Uterus (tissue), 3 donors: ENCODE measurements at regions not wholly inside any gene's neighbourhood (a gene's known extent, or its start where the extent isn't known, plus 50 kb on each side); places are given as distances from the start of the nearest gene placed in this dataset.
"Not testable (repeated sequence)": the region's sequence is repeated elsewhere in the genome, so short reads cannot be mapped to it uniquely, and the experiment has no call there.

Experiments
- DNase-seq, 2 donors: peaks; one replicate each; pipeline ENCODE4 v3.0.0-alpha.2; 2019 to 2020
- H3K27ac ChIP-seq, 2 donors: fragments of 200-600 bp; sonication (generic); 1 replicate in 1 of 2; 2 replicates in 1 of 2; pipeline ENCODE4 v1.5.1; 2016 to 2018
- H3K27me3 ChIP-seq, 2 donors: fragments of 200-600 bp; sonication (generic); one replicate each; pipeline ENCODE4 v1.5.1; 2018 to 2019; ENCODE audit warnings: control low read depth in 1 of 2
- H3K36me3 ChIP-seq, 2 donors: fragments of 200-600 bp; sonication (generic); one replicate each; pipeline ENCODE4 v1.5.1; 2019; ENCODE audit warnings: control low read depth in 1 of 2
- H3K4me1 ChIP-seq, 2 donors: fragments of 200-600 bp; sonication (generic); one replicate each; pipeline ENCODE4 v1.5.1; 2018 to 2019; ENCODE audit warnings: control low read depth in 1 of 2
- H3K4me3 ChIP-seq, 2 donors: fragments of 200-600 bp; sonication (generic); 1 replicate in 1 of 2; 2 replicates in 1 of 2; pipeline ENCODE4 v1.5.1; 2018 to 2019; ENCODE audit warnings: mild to moderate bottlenecking in 1 of 2
- H3K9me3 ChIP-seq, 2 donors: fragments of 200-600 bp; sonication (generic); one replicate each; pipeline ENCODE4 v1.5.1; 2019; ENCODE audit warnings: control low read depth in 1 of 2
- CTCF ChIP-seq, 4 experiments: fragments of 200-600 bp in 2 of 4; fragments of 450-650 bp in 2 of 4; sonication (generic) in 2 of 4; IDR thresholded peaks; one replicate each; pipeline ENCODE4 v1.5.1; 2016 to 2019; ENCODE audit warnings: antibody characterized with exemption in 4 of 4, mild to moderate bottlenecking in 2 of 4, moderate library complexity in 1 of 4
- POLR2A ChIP-seq, 2 donors: fragments of 450-650 bp; IDR thresholded peaks; one replicate each; pipeline ENCODE4 v1.6.1; 2016; ENCODE audit warnings: antibody characterized with exemption in 2 of 2, mild to moderate bottlenecking in 1 of 2, moderate library complexity in 1 of 2
- intact Hi-C: fragments of 100-400 bp; cut with DNase I; formaldehyde crosslinking; loops from one replicate; pipeline ENCODE4 v1.15.1; 2023; ENCODE audit warnings: low total_unique reads
- donor health status: DM: yes; HTN: yes; CAD: no.

GRCh38 chr3:193917158-193917557 lies 218.8 kb upstream of the HES1 start:
- TF ChIP-seq POLR2A (IDR thresholded peaks at IDR 0.05) = no peak
- TF ChIP-seq CTCF (IDR thresholded peaks at IDR 0.05) = no peak
- H3K4me3 ChIP-seq = no peak overlapping the region
- H3K27me3 ChIP-seq = no peaks in the 10 kb centered on the region
- no peak for DNase-seq
- intact Hi-C loops = no loop called here
- H3K36me3 ChIP-seq = no peaks in the 10 kb centered on the region
- no peak overlapping the region for H3K27ac ChIP-seq
- no peaks in the 10 kb centered on the region for H3K4me1 ChIP-seq
- H3K9me3 ChIP-seq = no peaks in the 10 kb centered on the region

GRCh38 chr3:193921465-193921864 lies 214.5 kb upstream of the HES1 start:
- no peaks in the 10 kb centered on the region for H3K27me3 ChIP-seq
- no peak overlapping the region for H3K4me3 ChIP-seq
- intact Hi-C loops = no loop called here
- peaks cover 0 to 3% of the 10 kb centered on the region in 2 donors for H3K9me3 ChIP-seq
- H3K36me3 ChIP-seq = no peaks in the 10 kb centered on the region
- no peak for DNase-seq
- no peak overlapping the region for H3K27ac ChIP-seq
- TF ChIP-seq POLR2A (IDR thresholded peaks at IDR 0.05) = no peak
- TF ChIP-seq CTCF (IDR thresholded peaks at IDR 0.05) = no peak
- no peaks in the 10 kb centered on the region for H3K4me1 ChIP-seq

- TF ChIP-seq CTCF (IDR thresholded peaks at IDR 0.05) = no peak
- no peak for TF ChIP-seq POLR2A (IDR thresholded peaks at IDR 0.05)
- DNase-seq = no peak
- no peaks in the 10 kb centered on the region for H3K36me3 ChIP-seq
- no peaks in the 10 kb centered on the region for H3K27me3 ChIP-seq
- H3K9me3 ChIP-seq = peaks cover 0 to 3% of the 10 kb centered on the region in 2 donors
- intact Hi-C loops = no loop called here
- H3K4me3 ChIP-seq = no peak overlapping the region
- H3K4me1 ChIP-seq = no peaks in the 10 kb centered on the region
- H3K27ac ChIP-seq = no peak overlapping the region
Observed at GRCh38 chr3:193922034-193922774, 213.7 kb upstream of the HES1 start.

GRCh38 chr3:193923958-193924357 lies 212.0 kb upstream of the HES1 start:
- H3K36me3 ChIP-seq, H3K4me1 ChIP-seq, intact Hi-C loops, H3K27ac ChIP-seq, H3K4me3 ChIP-seq, DNase-seq, H3K27me3 ChIP-seq, H3K9me3 ChIP-seq: not testable (repeated sequence)

- DNase-seq, H3K27me3 ChIP-seq, H3K4me3 ChIP-seq, intact Hi-C loops, H3K27ac ChIP-seq, H3K9me3 ChIP-seq, H3K4me1 ChIP-seq, H3K36me3 ChIP-seq: not testable (repeated sequence)
Observed at GRCh38 chr3:193926071-193926470, 209.9 kb upstream of the HES1 start.

GRCh38 chr3:193927413-193928206 lies 208.3 kb upstream of the HES1 start:
- intact Hi-C loops, H3K27me3 ChIP-seq, H3K4me3 ChIP-seq, H3K4me1 ChIP-seq, H3K36me3 ChIP-seq, H3K9me3 ChIP-seq, DNase-seq, H3K27ac ChIP-seq: not testable (repeated sequence)
